Panc1 (cell line): ENCODE measurements at regions not wholly inside any gene's neighbourhood (a gene's known extent, or its start where the extent isn't known, plus 50 kb on each side); places are given as distances from the start of the nearest gene placed in this dataset.

Experiments used
- POLR2AphosphoS5 ChIP-seq: IDR thresholded peaks from 2 replicates; pipeline ENCODE4 v1.6.1; 2012; ENCODE audit warnings: mild to moderate bottlenecking, low read depth, low read length, moderate library complexity
- TCF7L2 ChIP-seq: IDR thresholded peaks from 2 replicates; pipeline ENCODE4 v1.6.1; 2011; ENCODE audit warnings: mild to moderate bottlenecking, low read depth, low read length, inconsistent platforms
- TF ChIP-seq, protein P1 (sequence below): fragments of 450-650 bp; IDR thresholded peaks from 2 replicates; pipeline ENCODE4 v1.5.1; 2017; ENCODE audit warnings: mild to moderate bottlenecking
- TF ChIP-seq, protein P2 (sequence below), 2 experiments: IDR thresholded peaks; 2 replicates each; pipeline ENCODE4 v1.6.1; 2011 to 2012; ENCODE audit warnings: low read depth in 2 of 2, control low read depth in 1 of 2, low read length in 1 of 2, mild to moderate bottlenecking in 1 of 2, moderate library complexity in 1 of 2; ENCODE audit not compliant: insufficient read depth in 1 of 2

DNA sequence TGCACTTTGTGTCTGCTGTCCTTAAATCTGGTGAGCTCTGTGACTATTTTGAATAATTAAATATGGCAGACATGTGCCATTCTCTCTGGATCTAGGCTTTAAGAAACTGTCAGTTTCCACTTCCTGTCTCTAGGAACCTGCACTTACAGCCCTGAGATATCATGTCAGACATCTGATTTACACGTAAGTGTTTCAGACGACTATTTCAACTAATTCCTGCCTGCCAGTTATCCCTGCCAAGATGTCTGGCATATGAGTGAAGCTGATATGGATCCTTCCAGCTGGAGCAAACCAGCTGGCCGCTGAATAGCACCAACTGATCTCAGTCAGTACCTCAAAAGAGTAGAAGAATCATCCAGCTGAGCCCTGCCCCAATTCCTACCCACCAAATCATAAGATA is 362.2 kb upstream of the SMIM30 start:
- TF ChIP-seq, protein P1, sequence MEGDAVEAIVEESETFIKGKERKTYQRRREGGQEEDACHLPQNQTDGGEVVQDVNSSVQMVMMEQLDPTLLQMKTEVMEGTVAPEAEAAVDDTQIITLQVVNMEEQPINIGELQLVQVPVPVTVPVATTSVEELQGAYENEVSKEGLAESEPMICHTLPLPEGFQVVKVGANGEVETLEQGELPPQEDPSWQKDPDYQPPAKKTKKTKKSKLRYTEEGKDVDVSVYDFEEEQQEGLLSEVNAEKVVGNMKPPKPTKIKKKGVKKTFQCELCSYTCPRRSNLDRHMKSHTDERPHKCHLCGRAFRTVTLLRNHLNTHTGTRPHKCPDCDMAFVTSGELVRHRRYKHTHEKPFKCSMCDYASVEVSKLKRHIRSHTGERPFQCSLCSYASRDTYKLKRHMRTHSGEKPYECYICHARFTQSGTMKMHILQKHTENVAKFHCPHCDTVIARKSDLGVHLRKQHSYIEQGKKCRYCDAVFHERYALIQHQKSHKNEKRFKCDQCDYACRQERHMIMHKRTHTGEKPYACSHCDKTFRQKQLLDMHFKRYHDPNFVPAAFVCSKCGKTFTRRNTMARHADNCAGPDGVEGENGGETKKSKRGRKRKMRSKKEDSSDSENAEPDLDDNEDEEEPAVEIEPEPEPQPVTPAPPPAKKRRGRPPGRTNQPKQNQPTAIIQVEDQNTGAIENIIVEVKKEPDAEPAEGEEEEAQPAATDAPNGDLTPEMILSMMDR = no peak
- TF ChIP-seq, protein P2, sequence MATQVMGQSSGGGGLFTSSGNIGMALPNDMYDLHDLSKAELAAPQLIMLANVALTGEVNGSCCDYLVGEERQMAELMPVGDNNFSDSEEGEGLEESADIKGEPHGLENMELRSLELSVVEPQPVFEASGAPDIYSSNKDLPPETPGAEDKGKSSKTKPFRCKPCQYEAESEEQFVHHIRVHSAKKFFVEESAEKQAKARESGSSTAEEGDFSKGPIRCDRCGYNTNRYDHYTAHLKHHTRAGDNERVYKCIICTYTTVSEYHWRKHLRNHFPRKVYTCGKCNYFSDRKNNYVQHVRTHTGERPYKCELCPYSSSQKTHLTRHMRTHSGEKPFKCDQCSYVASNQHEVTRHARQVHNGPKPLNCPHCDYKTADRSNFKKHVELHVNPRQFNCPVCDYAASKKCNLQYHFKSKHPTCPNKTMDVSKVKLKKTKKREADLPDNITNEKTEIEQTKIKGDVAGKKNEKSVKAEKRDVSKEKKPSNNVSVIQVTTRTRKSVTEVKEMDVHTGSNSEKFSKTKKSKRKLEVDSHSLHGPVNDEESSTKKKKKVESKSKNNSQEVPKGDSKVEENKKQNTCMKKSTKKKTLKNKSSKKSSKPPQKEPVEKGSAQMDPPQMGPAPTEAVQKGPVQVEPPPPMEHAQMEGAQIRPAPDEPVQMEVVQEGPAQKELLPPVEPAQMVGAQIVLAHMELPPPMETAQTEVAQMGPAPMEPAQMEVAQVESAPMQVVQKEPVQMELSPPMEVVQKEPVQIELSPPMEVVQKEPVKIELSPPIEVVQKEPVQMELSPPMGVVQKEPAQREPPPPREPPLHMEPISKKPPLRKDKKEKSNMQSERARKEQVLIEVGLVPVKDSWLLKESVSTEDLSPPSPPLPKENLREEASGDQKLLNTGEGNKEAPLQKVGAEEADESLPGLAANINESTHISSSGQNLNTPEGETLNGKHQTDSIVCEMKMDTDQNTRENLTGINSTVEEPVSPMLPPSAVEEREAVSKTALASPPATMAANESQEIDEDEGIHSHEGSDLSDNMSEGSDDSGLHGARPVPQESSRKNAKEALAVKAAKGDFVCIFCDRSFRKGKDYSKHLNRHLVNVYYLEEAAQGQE (IDR thresholded peaks at IDR 0.05; ENCODE audit: insufficient read depth in 1 of 2, low read depth in 2 of 2, low read length in 1 of 2) = no peak
- TF ChIP-seq POLR2AphosphoS5 (no peak), TCF7L2 (no peak)
